ENCODE measurements at regions not wholly inside any gene's neighbourhood (a gene's known extent, or its start where the extent isn't known, plus 50 kb on each side); places are given as distances from the start of the nearest gene placed in this dataset.

GRCh38 chr7:65308300-65308678 is 65.4 kb upstream of the ZNF92 start:
- no peak for TF ChIP-seq CTCF (IDR thresholded peaks at IDR 0.05 in 4 of 5, conservative IDR thresholded peaks at IDR 0.05 in 1 of 5)
- no peak for TF ChIP-seq POLR2A (IDR thresholded peaks at IDR 0.05)

Measured in gastrocnemius medialis (tissue), 4 donors.